HL-60 (cell line): ENCODE measurements at regions not wholly inside any gene's neighbourhood (a gene's known extent, or its start where the extent isn't known, plus 50 kb on each side); places are given as distances from the start of the nearest gene placed in this dataset.

Source experiments
- CTCF ChIP-seq: IDR thresholded peaks from one replicate; pipeline ENCODE4 v1.5.1; 2011; ENCODE audit warnings: low read length, control low read depth, inconsistent platforms; ENCODE audit not compliant: insufficient read depth
- POLR2AphosphoS5 ChIP-seq: IDR thresholded peaks from 2 replicates; pipeline ENCODE4 v1.6.1; 2012; ENCODE audit warnings: low read depth
- REST ChIP-seq: IDR thresholded peaks from 2 replicates; pipeline ENCODE4 v1.6.1; 2012; ENCODE audit warnings: low read depth; ENCODE audit not compliant: insufficient replicate concordance

GRCh38 chr12:22916815-22917214 lies 291.8 kb downstream of the ETNK1 start:
- no peak for TF ChIP-seq CTCF
- no peak for TF ChIP-seq POLR2AphosphoS5
- TF ChIP-seq REST: no peak
